ENCODE measurements at regions not wholly inside any gene's neighbourhood (a gene's known extent, or its start where the extent isn't known, plus 50 kb on each side); places are given as distances from the start of the nearest gene placed in this dataset.

DNA sequence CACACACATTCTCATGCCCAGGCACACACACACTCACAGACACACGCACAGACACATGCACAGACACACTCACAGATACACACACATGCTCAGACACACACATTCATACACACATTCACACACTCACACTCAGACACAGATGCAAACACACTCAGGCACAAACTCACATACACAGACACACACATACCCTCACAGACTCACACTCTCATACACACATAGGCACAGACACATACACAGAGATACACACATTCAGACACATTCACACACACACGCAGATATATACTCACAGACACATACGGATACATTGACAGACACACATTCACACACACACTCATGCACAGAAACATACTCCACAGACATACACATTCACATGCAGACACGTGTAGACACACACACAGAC lies 89.6 kb downstream of the RBFOX3 start:
- no peak for DNase-seq (ENCODE audit: low spot score)
- Mint-ChIP-seq H3K27me3 (ENCODE audit: low read depth) (peaks cover 4% of the 10 kb centered on the region; the same call in 1 of the 2 replicates), H3K36me3 (no peaks in the 10 kb centered on the region), H3K9me3 (no peaks in the 10 kb centered on the region), H3K4me1 (peaks cover 6% of the 10 kb centered on the region), H3K4me3 (no peak overlapping the region), H3K27ac (no peak overlapping the region)
- ChIA-PET CTCF (no interaction called here), POLR2A (no interaction called here)
- ATAC-seq = no peak
- TF ChIP-seq CREM (CRISPR knock-in tag; IDR thresholded peaks at IDR 0.05) (no peak), TEAD1 (CRISPR knock-in tag; IDR thresholded peaks at IDR 0.05) (no peak), ATF1 (CRISPR knock-in tag; IDR thresholded peaks at IDR 0.05) (no peak), ZNF263 (CRISPR knock-in tag; IDR thresholded peaks at IDR 0.05; ENCODE audit: low read depth) (no peak), ZNF219 (CRISPR knock-in tag; IDR thresholded peaks at IDR 0.05; ENCODE audit: borderline replicate concordance) (no peak), ZNF232 (CRISPR knock-in tag; IDR thresholded peaks at IDR 0.05) (no peak), ZNF671 (CRISPR knock-in tag; IDR thresholded peaks at IDR 0.05) (no peak)
- TF ChIP-seq, protein P1, sequence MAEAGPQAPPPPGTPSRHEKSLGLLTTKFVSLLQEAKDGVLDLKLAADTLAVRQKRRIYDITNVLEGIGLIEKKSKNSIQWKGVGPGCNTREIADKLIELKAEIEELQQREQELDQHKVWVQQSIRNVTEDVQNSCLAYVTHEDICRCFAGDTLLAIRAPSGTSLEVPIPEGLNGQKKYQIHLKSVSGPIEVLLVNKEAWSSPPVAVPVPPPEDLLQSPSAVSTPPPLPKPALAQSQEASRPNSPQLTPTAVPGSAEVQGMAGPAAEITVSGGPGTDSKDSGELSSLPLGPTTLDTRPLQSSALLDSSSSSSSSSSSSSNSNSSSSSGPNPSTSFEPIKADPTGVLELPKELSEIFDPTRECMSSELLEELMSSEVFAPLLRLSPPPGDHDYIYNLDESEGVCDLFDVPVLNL (CRISPR knock-in tag; IDR thresholded peaks at IDR 0.05; ENCODE audit: borderline replicate concordance, low read depth) = no peak
- TF ChIP-seq, protein P2, sequence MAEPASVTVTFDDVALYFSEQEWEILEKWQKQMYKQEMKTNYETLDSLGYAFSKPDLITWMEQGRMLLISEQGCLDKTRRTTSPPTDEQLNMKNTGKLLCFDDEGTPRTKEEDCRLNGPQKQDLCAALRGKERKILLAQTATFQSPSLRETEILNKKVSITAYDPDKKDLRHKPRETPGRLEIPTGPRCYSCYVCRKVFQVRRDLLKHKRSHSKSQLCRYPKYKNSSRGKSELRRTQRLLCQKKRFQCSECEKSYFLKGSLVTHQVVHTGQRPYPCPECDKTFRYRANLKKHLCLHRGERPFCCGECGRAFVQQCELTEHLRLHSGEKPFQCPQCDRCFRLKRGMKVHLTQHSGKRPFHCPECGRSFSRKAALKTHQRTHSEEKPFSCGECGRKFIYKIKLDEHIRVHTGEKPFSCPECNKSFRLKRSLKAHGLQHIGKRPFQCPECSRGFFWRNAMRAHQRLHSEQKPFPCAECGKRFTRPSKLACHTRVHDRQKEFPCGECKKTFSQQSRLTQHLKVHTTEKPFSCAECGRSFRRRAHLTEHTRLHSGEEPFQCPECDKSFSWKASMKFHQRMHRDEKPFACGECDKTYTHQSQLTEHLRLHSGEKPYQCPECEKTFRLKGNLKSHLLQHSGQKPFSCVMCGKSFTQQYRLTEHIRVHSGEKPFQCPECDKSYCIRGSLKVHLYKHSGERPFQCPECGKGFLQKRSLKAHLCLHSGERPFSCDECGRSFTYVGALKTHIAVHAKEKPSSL (CRISPR knock-in tag; conservative IDR thresholded peaks at IDR 0.05) = no peak
- TF ChIP-seq, protein P3, sequence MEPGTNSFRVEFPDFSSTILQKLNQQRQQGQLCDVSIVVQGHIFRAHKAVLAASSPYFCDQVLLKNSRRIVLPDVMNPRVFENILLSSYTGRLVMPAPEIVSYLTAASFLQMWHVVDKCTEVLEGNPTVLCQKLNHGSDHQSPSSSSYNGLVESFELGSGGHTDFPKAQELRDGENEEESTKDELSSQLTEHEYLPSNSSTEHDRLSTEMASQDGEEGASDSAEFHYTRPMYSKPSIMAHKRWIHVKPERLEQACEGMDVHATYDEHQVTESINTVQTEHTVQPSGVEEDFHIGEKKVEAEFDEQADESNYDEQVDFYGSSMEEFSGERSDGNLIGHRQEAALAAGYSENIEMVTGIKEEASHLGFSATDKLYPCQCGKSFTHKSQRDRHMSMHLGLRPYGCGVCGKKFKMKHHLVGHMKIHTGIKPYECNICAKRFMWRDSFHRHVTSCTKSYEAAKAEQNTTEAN (CRISPR knock-in tag; IDR thresholded peaks at IDR 0.05) = no peak
- TF ChIP-seq, protein P4, sequence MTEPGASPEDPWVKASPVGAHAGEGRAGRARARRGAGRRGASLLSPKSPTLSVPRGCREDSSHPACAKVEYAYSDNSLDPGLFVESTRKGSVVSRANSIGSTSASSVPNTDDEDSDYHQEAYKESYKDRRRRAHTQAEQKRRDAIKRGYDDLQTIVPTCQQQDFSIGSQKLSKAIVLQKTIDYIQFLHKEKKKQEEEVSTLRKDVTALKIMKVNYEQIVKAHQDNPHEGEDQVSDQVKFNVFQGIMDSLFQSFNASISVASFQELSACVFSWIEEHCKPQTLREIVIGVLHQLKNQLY (CRISPR knock-in tag; IDR thresholded peaks at IDR 0.05) = no peak
- TF ChIP-seq, protein P5, sequence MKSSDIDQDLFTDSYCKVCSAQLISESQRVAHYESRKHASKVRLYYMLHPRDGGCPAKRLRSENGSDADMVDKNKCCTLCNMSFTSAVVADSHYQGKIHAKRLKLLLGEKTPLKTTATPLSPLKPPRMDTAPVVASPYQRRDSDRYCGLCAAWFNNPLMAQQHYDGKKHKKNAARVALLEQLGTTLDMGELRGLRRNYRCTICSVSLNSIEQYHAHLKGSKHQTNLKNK (CRISPR knock-in tag; IDR thresholded peaks at IDR 0.05) = no peak
- TF ChIP-seq, protein P6, sequence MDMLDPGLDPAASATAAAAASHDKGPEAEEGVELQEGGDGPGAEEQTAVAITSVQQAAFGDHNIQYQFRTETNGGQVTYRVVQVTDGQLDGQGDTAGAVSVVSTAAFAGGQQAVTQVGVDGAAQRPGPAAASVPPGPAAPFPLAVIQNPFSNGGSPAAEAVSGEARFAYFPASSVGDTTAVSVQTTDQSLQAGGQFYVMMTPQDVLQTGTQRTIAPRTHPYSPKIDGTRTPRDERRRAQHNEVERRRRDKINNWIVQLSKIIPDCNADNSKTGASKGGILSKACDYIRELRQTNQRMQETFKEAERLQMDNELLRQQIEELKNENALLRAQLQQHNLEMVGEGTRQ (CRISPR knock-in tag; IDR thresholded peaks at IDR 0.05) = no peak
- TF ChIP-seq, protein P7, sequence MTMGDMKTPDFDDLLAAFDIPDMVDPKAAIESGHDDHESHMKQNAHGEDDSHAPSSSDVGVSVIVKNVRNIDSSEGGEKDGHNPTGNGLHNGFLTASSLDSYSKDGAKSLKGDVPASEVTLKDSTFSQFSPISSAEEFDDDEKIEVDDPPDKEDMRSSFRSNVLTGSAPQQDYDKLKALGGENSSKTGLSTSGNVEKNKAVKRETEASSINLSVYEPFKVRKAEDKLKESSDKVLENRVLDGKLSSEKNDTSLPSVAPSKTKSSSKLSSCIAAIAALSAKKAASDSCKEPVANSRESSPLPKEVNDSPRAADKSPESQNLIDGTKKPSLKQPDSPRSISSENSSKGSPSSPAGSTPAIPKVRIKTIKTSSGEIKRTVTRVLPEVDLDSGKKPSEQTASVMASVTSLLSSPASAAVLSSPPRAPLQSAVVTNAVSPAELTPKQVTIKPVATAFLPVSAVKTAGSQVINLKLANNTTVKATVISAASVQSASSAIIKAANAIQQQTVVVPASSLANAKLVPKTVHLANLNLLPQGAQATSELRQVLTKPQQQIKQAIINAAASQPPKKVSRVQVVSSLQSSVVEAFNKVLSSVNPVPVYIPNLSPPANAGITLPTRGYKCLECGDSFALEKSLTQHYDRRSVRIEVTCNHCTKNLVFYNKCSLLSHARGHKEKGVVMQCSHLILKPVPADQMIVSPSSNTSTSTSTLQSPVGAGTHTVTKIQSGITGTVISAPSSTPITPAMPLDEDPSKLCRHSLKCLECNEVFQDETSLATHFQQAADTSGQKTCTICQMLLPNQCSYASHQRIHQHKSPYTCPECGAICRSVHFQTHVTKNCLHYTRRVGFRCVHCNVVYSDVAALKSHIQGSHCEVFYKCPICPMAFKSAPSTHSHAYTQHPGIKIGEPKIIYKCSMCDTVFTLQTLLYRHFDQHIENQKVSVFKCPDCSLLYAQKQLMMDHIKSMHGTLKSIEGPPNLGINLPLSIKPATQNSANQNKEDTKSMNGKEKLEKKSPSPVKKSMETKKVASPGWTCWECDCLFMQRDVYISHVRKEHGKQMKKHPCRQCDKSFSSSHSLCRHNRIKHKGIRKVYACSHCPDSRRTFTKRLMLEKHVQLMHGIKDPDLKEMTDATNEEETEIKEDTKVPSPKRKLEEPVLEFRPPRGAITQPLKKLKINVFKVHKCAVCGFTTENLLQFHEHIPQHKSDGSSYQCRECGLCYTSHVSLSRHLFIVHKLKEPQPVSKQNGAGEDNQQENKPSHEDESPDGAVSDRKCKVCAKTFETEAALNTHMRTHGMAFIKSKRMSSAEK (CRISPR knock-in tag; IDR thresholded peaks at IDR 0.05; ENCODE audit: borderline replicate concordance) = no peak

All from WTC11 (cell line).